HEK293 (cell line): ENCODE measurements at regions not wholly inside any gene's neighbourhood (a gene's known extent, or its start where the extent isn't known, plus 50 kb on each side); places are given as distances from the start of the nearest gene placed in this dataset.

Experiments used
- BCL11A ChIP-seq: fragments of 450-650 bp; formaldehyde crosslinking; IDR thresholded peaks from 2 replicates; pipeline ENCODE4 v1.5.1; 2016; ENCODE audit warnings: low read depth, missing biosample characterization, missing genetic modification characterization
- MZF1 ChIP-seq: fragments of 450-650 bp; formaldehyde crosslinking; IDR thresholded peaks from 2 replicates; pipeline ENCODE4 v1.5.1; 2017; ENCODE audit warnings: missing biosample characterization, missing genetic modification characterization, borderline replicate concordance
- RBAK ChIP-seq: fragments of 450-650 bp; formaldehyde crosslinking; IDR thresholded peaks from 2 replicates; pipeline ENCODE4 v1.5.1; 2016; ENCODE audit warnings: missing biosample characterization, missing genetic modification characterization
- ZNF174 ChIP-seq: fragments of 450-650 bp; formaldehyde crosslinking; IDR thresholded peaks from 2 replicates; pipeline ENCODE4 v1.5.0; 2017; ENCODE audit warnings: missing biosample characterization, mild to moderate bottlenecking, missing genetic modification characterization
- ZNF221 ChIP-seq: fragments of 450-650 bp; formaldehyde crosslinking; IDR thresholded peaks from 2 replicates; pipeline ENCODE4 v1.5.1; 2017; ENCODE audit warnings: missing biosample characterization, missing genetic modification characterization, borderline replicate concordance
- ZNF548 ChIP-seq: fragments of 450-650 bp; formaldehyde crosslinking; IDR thresholded peaks from 2 replicates; pipeline ENCODE4 v1.5.1; 2016; ENCODE audit warnings: missing biosample characterization, missing genetic modification characterization
- ZNF623 ChIP-seq: fragments of 450-650 bp; formaldehyde crosslinking; IDR thresholded peaks from 2 replicates; pipeline ENCODE4 v1.5.1; 2016; ENCODE audit warnings: missing biosample characterization, missing genetic modification characterization
- ZNF791 ChIP-seq: fragments of 450-650 bp; formaldehyde crosslinking; IDR thresholded peaks from 2 replicates; pipeline ENCODE4 v1.5.1; 2016; ENCODE audit warnings: missing biosample characterization, missing genetic modification characterization
- TF ChIP-seq, protein P1 (sequence below): fragments of 450-650 bp; formaldehyde crosslinking; IDR thresholded peaks from 2 replicates; pipeline ENCODE4 v1.5.1; 2016; ENCODE audit warnings: missing biosample characterization, missing genetic modification characterization
- TF ChIP-seq, protein P2 (sequence below): fragments of 450-650 bp; formaldehyde crosslinking; IDR thresholded peaks from 2 replicates; pipeline ENCODE4 v1.5.1; 2016; ENCODE audit warnings: missing biosample characterization, missing genetic modification characterization, low read depth

- TF ChIP-seq, protein P1, sequence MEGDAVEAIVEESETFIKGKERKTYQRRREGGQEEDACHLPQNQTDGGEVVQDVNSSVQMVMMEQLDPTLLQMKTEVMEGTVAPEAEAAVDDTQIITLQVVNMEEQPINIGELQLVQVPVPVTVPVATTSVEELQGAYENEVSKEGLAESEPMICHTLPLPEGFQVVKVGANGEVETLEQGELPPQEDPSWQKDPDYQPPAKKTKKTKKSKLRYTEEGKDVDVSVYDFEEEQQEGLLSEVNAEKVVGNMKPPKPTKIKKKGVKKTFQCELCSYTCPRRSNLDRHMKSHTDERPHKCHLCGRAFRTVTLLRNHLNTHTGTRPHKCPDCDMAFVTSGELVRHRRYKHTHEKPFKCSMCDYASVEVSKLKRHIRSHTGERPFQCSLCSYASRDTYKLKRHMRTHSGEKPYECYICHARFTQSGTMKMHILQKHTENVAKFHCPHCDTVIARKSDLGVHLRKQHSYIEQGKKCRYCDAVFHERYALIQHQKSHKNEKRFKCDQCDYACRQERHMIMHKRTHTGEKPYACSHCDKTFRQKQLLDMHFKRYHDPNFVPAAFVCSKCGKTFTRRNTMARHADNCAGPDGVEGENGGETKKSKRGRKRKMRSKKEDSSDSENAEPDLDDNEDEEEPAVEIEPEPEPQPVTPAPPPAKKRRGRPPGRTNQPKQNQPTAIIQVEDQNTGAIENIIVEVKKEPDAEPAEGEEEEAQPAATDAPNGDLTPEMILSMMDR: no peak
- TF ChIP-seq ZNF548 (tag by site-specific recombination) (no peak), ZNF174 (tag by site-specific recombination) (no peak), RBAK (tag by site-specific recombination) (no peak), ZNF791 (tag by site-specific recombination) (no peak), ZNF623 (no peak), BCL11A (tag by site-specific recombination) (no peak), ZNF221 (no peak), MZF1 (no peak)
- TF ChIP-seq, protein P2, sequence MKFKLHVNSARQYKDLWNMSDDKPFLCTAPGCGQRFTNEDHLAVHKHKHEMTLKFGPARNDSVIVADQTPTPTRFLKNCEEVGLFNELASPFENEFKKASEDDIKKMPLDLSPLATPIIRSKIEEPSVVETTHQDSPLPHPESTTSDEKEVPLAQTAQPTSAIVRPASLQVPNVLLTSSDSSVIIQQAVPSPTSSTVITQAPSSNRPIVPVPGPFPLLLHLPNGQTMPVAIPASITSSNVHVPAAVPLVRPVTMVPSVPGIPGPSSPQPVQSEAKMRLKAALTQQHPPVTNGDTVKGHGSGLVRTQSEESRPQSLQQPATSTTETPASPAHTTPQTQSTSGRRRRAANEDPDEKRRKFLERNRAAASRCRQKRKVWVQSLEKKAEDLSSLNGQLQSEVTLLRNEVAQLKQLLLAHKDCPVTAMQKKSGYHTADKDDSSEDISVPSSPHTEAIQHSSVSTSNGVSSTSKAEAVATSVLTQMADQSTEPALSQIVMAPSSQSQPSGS (tag by site-specific recombination): no peak
Observed at GRCh38 chr13:79997244-79997643, 343.7 kb downstream of the SPRY2 start.
